ENCODE measurements at regions not wholly inside any gene's neighbourhood (a gene's known extent, or its start where the extent isn't known, plus 50 kb on each side); places are given as distances from the start of the nearest gene placed in this dataset.

DNA sequence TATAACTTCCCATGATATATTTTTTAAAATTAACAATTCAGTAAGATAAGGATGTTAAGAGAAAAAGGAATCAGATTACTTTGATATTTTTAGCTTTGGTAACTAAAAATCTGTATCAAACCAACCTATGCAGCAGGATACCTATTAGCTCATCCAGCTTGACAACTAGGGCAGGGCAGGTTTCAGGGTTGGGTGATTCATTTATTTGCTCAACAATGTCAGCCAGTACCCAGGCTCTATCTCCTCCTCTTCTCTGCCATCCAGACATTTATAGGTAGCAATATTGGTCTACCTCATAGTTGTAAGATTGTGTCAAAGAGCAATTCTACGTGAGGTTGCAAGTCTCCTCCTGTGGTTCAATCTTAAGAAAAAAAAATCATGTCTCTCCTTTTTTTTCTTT lies 421.9 kb downstream of the ANKRD50 start:
- Histone ChIP-seq H3K27me3 (ENCODE audit: control insufficient read depth in 3 of 3, insufficient read depth in 3 of 3, low read length in 3 of 3) (peaks cover 0 to 2% (median 0%) of the 10 kb centered on the region in 3 donors), H3K9ac (ENCODE audit: low read depth in 1 of 3, low read length in 3 of 3) (no peak overlapping the region), H3K9me3 (ENCODE audit: control insufficient read depth in 3 of 3, low read length in 3 of 3) (no peaks in the 10 kb centered on the region), H3K36me3 (ENCODE audit: control insufficient read depth in 3 of 3, insufficient read depth in 3 of 3, low read length in 3 of 3) (peaks cover 0 to 2% (median 0%) of the 10 kb centered on the region in 3 donors), H3K4me3 (ENCODE audit: low read length in 3 of 3) (no peak overlapping the region), H3K27ac (ENCODE audit: low read depth, low read length) (no peak overlapping the region), H3K4me1 (ENCODE audit: control insufficient read depth in 3 of 3, insufficient read depth in 3 of 3, low read length in 3 of 3) (no peaks in the 10 kb centered on the region)

DNA sequence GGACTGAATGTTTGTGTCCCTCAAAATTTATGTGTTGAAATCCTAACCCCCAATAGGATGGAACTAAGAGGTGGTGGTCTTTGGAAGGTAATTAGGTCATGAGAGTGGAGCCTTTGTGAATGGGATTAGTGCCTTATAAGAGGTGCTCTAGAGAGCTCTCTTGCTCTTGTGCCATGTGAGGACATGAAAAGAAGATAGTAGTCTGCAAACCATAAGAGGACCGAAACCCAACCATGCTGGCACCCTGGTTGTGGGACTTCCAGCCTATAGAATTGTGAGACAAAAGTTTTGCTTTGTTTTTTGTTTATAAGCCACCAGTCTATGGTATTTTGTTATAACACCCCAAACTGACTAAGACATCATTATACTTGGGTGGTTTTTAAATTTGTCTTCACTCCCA lies 417.1 kb downstream of the ANKRD50 start:
- Histone ChIP-seq H3K36me3 (ENCODE audit: control insufficient read depth in 3 of 3, insufficient read depth in 3 of 3, low read length in 3 of 3) (peaks cover 0 to 2% (median 0%) of the 10 kb centered on the region in 3 donors), H3K9ac (ENCODE audit: low read depth in 1 of 3, low read length in 3 of 3) (no peak overlapping the region), H3K9me3 (ENCODE audit: control insufficient read depth in 3 of 3, low read length in 3 of 3) (no peaks in the 10 kb centered on the region), H3K4me1 (ENCODE audit: control insufficient read depth in 3 of 3, insufficient read depth in 3 of 3, low read length in 3 of 3) (no peaks in the 10 kb centered on the region), H3K4me3 (ENCODE audit: low read length in 3 of 3) (no peak overlapping the region), H3K27ac (ENCODE audit: low read depth, low read length) (no peak overlapping the region), H3K27me3 (ENCODE audit: control insufficient read depth in 3 of 3, insufficient read depth in 3 of 3, low read length in 3 of 3) (peaks cover 0 to 2% (median 0%) of the 10 kb centered on the region in 3 donors)

DNA sequence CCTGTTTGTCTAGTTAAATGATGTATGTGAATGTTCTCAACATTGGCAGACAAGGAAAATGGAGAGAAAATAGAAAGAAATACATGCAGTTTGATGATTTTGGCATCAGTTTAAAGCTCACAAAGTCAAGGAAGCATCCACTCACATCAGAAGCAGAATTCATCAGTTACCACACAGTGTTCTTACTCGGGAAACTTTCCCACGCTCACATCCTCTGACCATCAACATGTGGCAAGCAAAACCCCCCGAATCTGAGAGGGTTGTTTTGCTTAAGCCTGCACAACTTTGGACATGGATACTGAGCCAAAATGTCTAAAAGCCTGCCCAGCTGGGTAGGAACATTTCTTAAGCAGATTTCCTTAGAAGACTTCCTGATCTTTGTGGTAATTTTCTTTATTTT lies 407.6 kb downstream of the ANKRD50 start:
- Histone ChIP-seq H3K27me3 (ENCODE audit: control insufficient read depth in 3 of 3, insufficient read depth in 3 of 3, low read length in 3 of 3) (no peaks in the 10 kb centered on the region), H3K9me3 (ENCODE audit: control insufficient read depth in 3 of 3, low read length in 3 of 3) (no peaks in the 10 kb centered on the region), H3K36me3 (ENCODE audit: control insufficient read depth in 3 of 3, insufficient read depth in 3 of 3, low read length in 3 of 3) (no peaks in the 10 kb centered on the region), H3K4me1 (ENCODE audit: control insufficient read depth in 3 of 3, insufficient read depth in 3 of 3, low read length in 3 of 3) (no peaks in the 10 kb centered on the region), H3K9ac (ENCODE audit: low read depth in 1 of 3, low read length in 3 of 3) (no peak overlapping the region), H3K27ac (ENCODE audit: low read depth, low read length) (no peak overlapping the region), H3K4me3 (ENCODE audit: low read length in 3 of 3) (no peak overlapping the region)

DNA sequence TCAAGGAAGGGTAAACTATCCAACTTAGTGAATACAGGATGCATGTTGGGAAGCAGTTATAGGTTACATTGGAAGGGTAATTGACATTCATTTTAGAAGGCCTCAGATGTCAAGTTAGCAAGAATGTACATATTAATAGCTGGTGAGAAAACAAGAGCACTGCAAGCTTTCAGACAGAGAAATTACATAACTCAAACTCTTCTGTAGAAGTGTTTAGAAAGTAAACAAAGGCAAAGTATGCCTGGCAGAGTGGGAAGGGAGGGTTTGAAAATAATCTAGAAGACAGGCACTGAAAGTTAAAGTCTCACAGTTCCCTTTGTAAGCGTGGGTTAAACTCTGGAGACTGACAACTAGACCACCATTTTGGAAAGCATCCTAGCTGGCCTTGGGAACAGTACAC lies 406.2 kb downstream of the ANKRD50 start:
- no peaks in the 10 kb centered on the region for H3K36me3 ChIP-seq (ENCODE audit: control insufficient read depth in 3 of 3, insufficient read depth in 3 of 3, low read length in 3 of 3)
- no peak overlapping the region for H3K4me3 ChIP-seq (ENCODE audit: low read length in 3 of 3)
- H3K27me3 ChIP-seq (ENCODE audit: control insufficient read depth in 3 of 3, insufficient read depth in 3 of 3, low read length in 3 of 3) = no peaks in the 10 kb centered on the region
- no peaks in the 10 kb centered on the region for H3K4me1 ChIP-seq (ENCODE audit: control insufficient read depth in 3 of 3, insufficient read depth in 3 of 3, low read length in 3 of 3)
- H3K27ac ChIP-seq (ENCODE audit: low read depth, low read length) = no peak overlapping the region
- H3K9me3 ChIP-seq (ENCODE audit: control insufficient read depth in 3 of 3, low read length in 3 of 3) = peaks cover 0 to 3% (median 0%) of the 10 kb centered on the region in 3 donors
- H3K9ac ChIP-seq (ENCODE audit: low read depth in 1 of 3, low read length in 3 of 3) = no peak overlapping the region

DNA sequence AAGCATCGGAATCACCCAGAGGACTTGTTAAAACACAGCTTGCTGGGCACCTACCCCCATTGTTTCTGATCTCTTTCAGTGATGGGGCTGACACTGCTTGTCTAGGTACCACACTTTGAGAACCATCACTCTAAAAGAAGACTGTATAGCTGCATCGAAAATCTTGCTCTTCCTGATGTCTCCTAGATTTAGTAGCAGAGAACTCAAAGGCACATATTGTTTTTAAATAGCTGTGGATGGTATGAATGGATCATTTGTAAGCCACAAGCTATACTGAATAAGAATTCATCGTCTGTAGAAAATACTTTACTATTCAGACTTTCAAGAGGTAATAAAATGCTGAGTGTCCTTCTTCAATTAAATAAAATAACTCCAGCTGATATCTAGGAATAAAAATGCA lies 405.4 kb downstream of the ANKRD50 start:
- peaks cover 0 to 3% (median 0%) of the 10 kb centered on the region in 3 donors for H3K9me3 ChIP-seq (ENCODE audit: control insufficient read depth in 3 of 3, low read length in 3 of 3)
- H3K36me3 ChIP-seq (ENCODE audit: control insufficient read depth in 3 of 3, insufficient read depth in 3 of 3, low read length in 3 of 3) = no peaks in the 10 kb centered on the region
- no peak overlapping the region for H3K9ac ChIP-seq (ENCODE audit: low read depth in 1 of 3, low read length in 3 of 3)
- no peak overlapping the region for H3K4me3 ChIP-seq (ENCODE audit: low read length in 3 of 3)
- no peak overlapping the region for H3K27ac ChIP-seq (ENCODE audit: low read depth, low read length)
- no peaks in the 10 kb centered on the region for H3K27me3 ChIP-seq (ENCODE audit: control insufficient read depth in 3 of 3, insufficient read depth in 3 of 3, low read length in 3 of 3)
- no peaks in the 10 kb centered on the region for H3K4me1 ChIP-seq (ENCODE audit: control insufficient read depth in 3 of 3, insufficient read depth in 3 of 3, low read length in 3 of 3)

DNA sequence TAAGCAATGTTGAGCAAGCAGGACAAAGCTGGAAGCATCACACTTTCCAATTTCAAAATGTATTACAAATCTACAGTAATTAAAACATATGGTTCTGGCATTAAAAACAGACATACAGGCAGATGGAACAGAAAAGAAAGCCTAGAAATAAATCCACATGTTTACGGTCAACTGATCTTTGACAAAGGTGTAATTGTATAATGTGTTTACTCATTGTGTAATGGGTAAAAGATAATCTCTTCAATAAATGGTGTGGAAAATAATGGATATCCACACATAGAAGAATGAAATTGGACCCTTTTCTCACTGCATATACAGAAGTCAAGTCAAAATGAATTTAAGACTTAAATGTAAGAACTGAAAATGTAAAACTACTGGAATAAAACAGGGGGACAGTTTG lies 394.2 kb downstream of the ANKRD50 start:
- H3K27me3 ChIP-seq (ENCODE audit: control insufficient read depth in 3 of 3, insufficient read depth in 3 of 3, low read length in 3 of 3) = no peaks in the 10 kb centered on the region
- H3K4me1 ChIP-seq (ENCODE audit: control insufficient read depth in 3 of 3, insufficient read depth in 3 of 3, low read length in 3 of 3) = no peaks in the 10 kb centered on the region
- H3K4me3 ChIP-seq (ENCODE audit: low read length in 3 of 3) = no peak overlapping the region
- H3K9me3 ChIP-seq (ENCODE audit: control insufficient read depth in 3 of 3, low read length in 3 of 3) = no peaks in the 10 kb centered on the region
- H3K9ac ChIP-seq (ENCODE audit: low read depth in 1 of 3, low read length in 3 of 3) = no peak overlapping the region
- no peak overlapping the region for H3K27ac ChIP-seq (ENCODE audit: low read depth, low read length)
- no peaks in the 10 kb centered on the region for H3K36me3 ChIP-seq (ENCODE audit: control insufficient read depth in 3 of 3, insufficient read depth in 3 of 3, low read length in 3 of 3)

DNA sequence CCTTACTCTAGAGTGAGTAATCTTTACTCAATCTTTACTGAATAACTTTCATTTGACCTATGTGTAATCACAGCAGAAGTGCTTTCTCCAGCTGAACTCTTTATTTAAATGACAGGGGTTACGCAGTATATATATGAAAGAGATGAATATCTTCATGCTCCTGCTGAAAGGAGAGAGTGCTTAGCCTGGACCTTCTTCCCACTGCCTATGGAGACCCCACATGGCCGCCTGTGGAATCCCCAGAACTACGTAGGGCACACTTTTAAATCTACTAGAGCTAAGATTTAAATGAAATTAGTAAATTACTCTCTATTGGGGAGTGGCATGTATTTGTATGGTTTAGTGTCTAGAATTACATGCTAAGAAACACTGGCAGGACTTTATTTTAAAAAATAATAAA lies 391.2 kb downstream of the ANKRD50 start:
- Histone ChIP-seq H3K9me3 (ENCODE audit: control insufficient read depth in 3 of 3, low read length in 3 of 3) (no peaks in the 10 kb centered on the region), H3K4me3 (ENCODE audit: low read length in 3 of 3) (no peak overlapping the region), H3K9ac (ENCODE audit: low read depth in 1 of 3, low read length in 3 of 3) (no peak overlapping the region), H3K4me1 (ENCODE audit: control insufficient read depth in 3 of 3, insufficient read depth in 3 of 3, low read length in 3 of 3) (no peaks in the 10 kb centered on the region), H3K36me3 (ENCODE audit: control insufficient read depth in 3 of 3, insufficient read depth in 3 of 3, low read length in 3 of 3) (no peaks in the 10 kb centered on the region), H3K27ac (ENCODE audit: low read depth, low read length) (no peak overlapping the region), H3K27me3 (ENCODE audit: control insufficient read depth in 3 of 3, insufficient read depth in 3 of 3, low read length in 3 of 3) (no peaks in the 10 kb centered on the region)

DNA sequence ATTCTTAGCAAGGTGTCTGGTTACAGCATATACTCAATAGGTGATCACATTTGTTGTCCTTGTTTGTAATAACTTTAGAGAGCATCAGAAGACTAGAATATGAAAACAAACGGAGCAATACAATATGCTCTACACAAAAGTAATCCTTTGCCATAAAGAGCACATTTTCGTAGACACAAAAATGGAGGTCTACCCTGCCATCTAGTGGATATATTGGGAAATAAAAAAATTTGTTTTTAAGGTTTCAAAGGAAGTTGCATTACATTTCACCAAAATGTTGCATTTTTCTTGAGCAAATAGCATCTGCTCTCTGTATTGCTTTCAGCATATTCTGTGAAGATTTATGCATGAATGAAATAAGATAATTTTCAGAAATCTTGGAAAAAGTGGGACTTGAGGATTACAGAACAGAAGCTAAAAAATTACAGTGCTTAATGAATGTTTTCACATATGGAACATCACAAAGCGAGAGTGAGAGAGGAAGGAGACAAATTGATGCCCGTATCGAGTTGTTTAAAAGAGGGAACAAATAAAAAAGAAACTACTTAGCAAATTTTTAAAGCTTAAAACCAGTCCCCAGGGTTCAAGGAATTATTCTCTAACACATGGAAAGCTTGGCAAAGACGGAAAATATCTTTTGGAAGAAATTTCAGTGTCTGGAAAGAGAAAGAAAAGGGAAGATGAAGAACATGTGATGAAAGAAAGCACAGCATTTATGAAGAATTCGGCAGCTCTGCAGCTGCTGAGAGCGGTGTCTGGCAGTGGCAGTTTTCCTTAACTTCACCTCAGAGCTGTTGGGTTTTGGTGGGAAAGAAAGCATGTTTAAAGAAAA lies 390.1 kb downstream of the ANKRD50 start:
- H3K4me3 ChIP-seq (ENCODE audit: low read length in 3 of 3) = peak overlapping the region in 1 of 3 donors; percentile 17
- no peaks in the 10 kb centered on the region for H3K4me1 ChIP-seq (ENCODE audit: control insufficient read depth in 3 of 3, insufficient read depth in 3 of 3, low read length in 3 of 3)
- no peak overlapping the region for H3K27ac ChIP-seq (ENCODE audit: low read depth, low read length)
- no peaks in the 10 kb centered on the region for H3K9me3 ChIP-seq (ENCODE audit: control insufficient read depth in 3 of 3, low read length in 3 of 3)
- H3K36me3 ChIP-seq (ENCODE audit: control insufficient read depth in 3 of 3, insufficient read depth in 3 of 3, low read length in 3 of 3) = no peaks in the 10 kb centered on the region
- H3K27me3 ChIP-seq (ENCODE audit: control insufficient read depth in 3 of 3, insufficient read depth in 3 of 3, low read length in 3 of 3) = no peaks in the 10 kb centered on the region
- no peak overlapping the region for H3K9ac ChIP-seq (ENCODE audit: low read depth in 1 of 3, low read length in 3 of 3)

DNA sequence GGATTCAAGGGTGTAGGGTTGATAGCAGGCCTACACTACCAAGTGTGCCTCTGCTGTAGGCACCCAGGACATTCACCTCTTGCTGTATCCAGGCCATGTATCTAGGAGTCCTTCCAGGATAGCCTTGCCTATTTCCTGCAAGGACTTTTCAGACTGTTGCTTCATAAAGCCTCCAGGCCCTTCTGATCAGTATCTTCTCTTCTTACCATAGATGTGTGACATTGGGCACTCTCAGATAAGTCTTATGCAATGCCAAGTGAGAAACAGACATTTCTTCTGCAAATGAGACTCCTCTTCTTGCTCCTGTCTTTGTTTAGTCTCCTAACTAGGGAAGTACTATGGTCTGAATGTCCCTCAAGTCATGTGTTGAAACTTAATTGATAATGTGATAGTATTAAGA lies 386.8 kb downstream of the ANKRD50 start:
- no peaks in the 10 kb centered on the region for H3K36me3 ChIP-seq (ENCODE audit: control insufficient read depth in 3 of 3, insufficient read depth in 3 of 3, low read length in 3 of 3)
- no peaks in the 10 kb centered on the region for H3K4me1 ChIP-seq (ENCODE audit: control insufficient read depth in 3 of 3, insufficient read depth in 3 of 3, low read length in 3 of 3)
- no peaks in the 10 kb centered on the region for H3K27me3 ChIP-seq (ENCODE audit: control insufficient read depth in 3 of 3, insufficient read depth in 3 of 3, low read length in 3 of 3)
- no peak overlapping the region for H3K27ac ChIP-seq (ENCODE audit: low read depth, low read length)
- no peak overlapping the region for H3K4me3 ChIP-seq (ENCODE audit: low read length in 3 of 3)
- H3K9me3 ChIP-seq (ENCODE audit: control insufficient read depth in 3 of 3, low read length in 3 of 3) = no peaks in the 10 kb centered on the region
- no peak overlapping the region for H3K9ac ChIP-seq (ENCODE audit: low read depth in 1 of 3, low read length in 3 of 3)

DNA sequence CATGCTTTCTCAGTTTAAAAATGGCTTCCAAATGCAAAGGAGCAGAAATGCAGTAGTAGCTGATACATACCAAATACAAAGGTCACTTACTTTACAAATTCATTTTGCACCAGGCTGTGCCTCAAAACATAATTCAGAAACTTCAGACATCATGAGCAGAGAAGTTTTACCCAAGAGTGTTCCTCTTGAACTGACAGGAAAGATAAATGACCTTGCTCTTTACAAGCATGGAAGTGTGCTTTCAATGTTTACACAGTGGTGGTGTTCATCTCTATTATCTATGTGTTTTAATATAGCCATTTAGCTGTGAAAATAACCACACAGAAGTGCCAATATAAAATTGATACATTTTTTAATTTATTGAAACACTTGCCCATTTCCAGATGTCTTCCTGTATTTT lies 383.4 kb downstream of the ANKRD50 start:
- Histone ChIP-seq H3K4me1 (ENCODE audit: control insufficient read depth in 3 of 3, insufficient read depth in 3 of 3, low read length in 3 of 3) (no peaks in the 10 kb centered on the region), H3K9me3 (ENCODE audit: control insufficient read depth in 3 of 3, low read length in 3 of 3) (no peaks in the 10 kb centered on the region), H3K27me3 (ENCODE audit: control insufficient read depth in 3 of 3, insufficient read depth in 3 of 3, low read length in 3 of 3) (no peaks in the 10 kb centered on the region)

More for the DNA sequence above, 383.4 kb downstream of the ANKRD50 start:
- H3K9ac ChIP-seq (ENCODE audit: low read depth in 1 of 3, low read length in 3 of 3) = no peak overlapping the region
- no peaks in the 10 kb centered on the region for H3K36me3 ChIP-seq (ENCODE audit: control insufficient read depth in 3 of 3, insufficient read depth in 3 of 3, low read length in 3 of 3)
- no peak overlapping the region for H3K4me3 ChIP-seq (ENCODE audit: low read length in 3 of 3)
- H3K27ac ChIP-seq (ENCODE audit: low read depth, low read length) = no peak overlapping the region

Measured in skeletal muscle tissue (tissue), 3 donors.